Lower leg skin (tissue), 3 donors: ENCODE measurements at regions not wholly inside any gene's neighbourhood (a gene's known extent, or its start where the extent isn't known, plus 50 kb on each side); places are given as distances from the start of the nearest gene placed in this dataset.

Experiments
- CTCF ChIP-seq, 3 donors: fragments of 450-650 bp; IDR thresholded peaks; one replicate each; pipeline ENCODE4 v1.5.1; 2016; ENCODE audit warnings: antibody characterized with exemption in 3 of 3, mild to moderate bottlenecking in 3 of 3, moderate library complexity in 2 of 3
- POLR2A ChIP-seq, 2 donors: fragments of 450-650 bp; IDR thresholded peaks; one replicate each; pipeline ENCODE4 v1.6.1; 2016 to 2017; ENCODE audit warnings: antibody characterized with exemption in 2 of 2, mild to moderate bottlenecking in 1 of 2, moderate library complexity in 1 of 2

DNA sequence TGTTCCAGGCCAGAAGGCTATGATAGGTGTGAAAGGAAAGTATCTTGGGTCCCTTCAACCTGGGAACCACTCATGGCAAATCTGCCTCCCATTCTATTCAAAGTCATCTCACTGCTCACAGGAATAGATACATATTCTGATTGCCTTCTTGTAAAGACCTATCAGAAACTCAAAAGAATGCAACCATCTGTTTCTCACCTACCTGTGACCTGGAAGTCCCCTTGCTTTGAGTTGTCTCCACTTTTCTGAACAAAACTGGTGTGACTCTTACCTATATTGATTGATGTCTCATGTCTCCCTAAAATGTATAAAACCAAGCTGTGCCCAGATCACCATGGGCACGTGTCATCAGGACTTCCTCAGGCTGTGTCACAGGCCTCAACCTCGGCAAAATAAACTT is 1149.3 kb downstream of the NSUN3 start:
- TF ChIP-seq CTCF (IDR thresholded peaks at IDR 0.05) (no peak), POLR2A (IDR thresholded peaks at IDR 0.05) (no peak)
